H9 (cell line): ENCODE measurements at regions not wholly inside any gene's neighbourhood (a gene's known extent, or its start where the extent isn't known, plus 50 kb on each side); places are given as distances from the start of the nearest gene placed in this dataset.
A peak's percentile ranks its signal among the peaks of the same experiment; 100 is the strongest.

Experiments used
- DNase-seq: peaks from one replicate; pipeline ENCODE4 v3.0.0-alpha.2; 2017
- H2AFZ ChIP-seq: one replicate; pipeline ENCODE4 v1.6.1; 2013; ENCODE audit warnings: mild to moderate bottlenecking, low read length, control low read depth, moderate library complexity
- H2AK5ac ChIP-seq: 2 replicates; pipeline ENCODE4 v1.6.1; 2013; ENCODE audit warnings: low read length, control low read depth, mixed read lengths; ENCODE audit not compliant: insufficient read length
- H2BK120ac ChIP-seq: one replicate; pipeline ENCODE4 v1.6.1; 2013; ENCODE audit warnings: low read depth, mild to moderate bottlenecking, low read length, control low read depth, inconsistent platforms; ENCODE audit not compliant: poor library complexity, severe bottlenecking
- H2BK12ac ChIP-seq: 2 replicates; pipeline ENCODE4 v1.6.1; 2013; ENCODE audit warnings: low read length, control low read depth, mixed read lengths, low read depth; ENCODE audit not compliant: insufficient read length
- H2BK15ac ChIP-seq: 2 replicates; pipeline ENCODE4 v1.6.1; 2013; ENCODE audit warnings: low read depth, low read length, control low read depth
- H2BK20ac ChIP-seq: one replicate; pipeline ENCODE4 v1.6.1; 2013; ENCODE audit warnings: low read depth, mild to moderate bottlenecking, low read length, control low read depth, inconsistent platforms; ENCODE audit not compliant: poor library complexity, severe bottlenecking
- H2BK5ac ChIP-seq: 2 replicates; pipeline ENCODE4 v1.6.1; 2013; ENCODE audit warnings: low read length, control low read depth, mixed read lengths; ENCODE audit not compliant: insufficient read length
- H3K14ac ChIP-seq: 2 replicates; pipeline ENCODE4 v1.6.1; 2013; ENCODE audit warnings: low read length, control low read depth; ENCODE audit not compliant: insufficient read depth
- H3K18ac ChIP-seq: 2 replicates; pipeline ENCODE4 v1.6.1; 2013; ENCODE audit warnings: low read depth, mild to moderate bottlenecking, mixed read lengths, low read length, control low read depth; ENCODE audit not compliant: insufficient read length
- H3K23ac ChIP-seq: 2 replicates; pipeline ENCODE4 v1.6.1; 2013; ENCODE audit warnings: low read length, control low read depth, mixed read lengths, low read depth; ENCODE audit not compliant: insufficient read length
- H3K23me2 ChIP-seq: 2 replicates; pipeline ENCODE4 v1.6.1; 2013; ENCODE audit warnings: low read depth, mild to moderate bottlenecking, mixed read lengths, low read length, control low read depth; ENCODE audit not compliant: insufficient read length, poor library complexity, severe bottlenecking
- H3K27ac ChIP-seq: 2 replicates; pipeline ENCODE4 v1.5.1; 2013; ENCODE audit warnings: low read length, control low read depth, mixed read lengths, low read depth; ENCODE audit not compliant: insufficient read length
- H3K27me3 ChIP-seq: 2 replicates; pipeline ENCODE4 v1.6.1; 2013; ENCODE audit warnings: low read length, control low read depth, inconsistent platforms; ENCODE audit not compliant: insufficient read depth
- H3K4ac ChIP-seq: 2 replicates; pipeline ENCODE4 v1.6.1; 2013; ENCODE audit warnings: low read depth, mild to moderate bottlenecking, control low read depth, inconsistent platforms, low read length, moderate library complexity
- H3K4me1 ChIP-seq: 2 replicates; pipeline ENCODE4 v1.6.1; 2013; ENCODE audit warnings: low read length, control low read depth, inconsistent platforms; ENCODE audit not compliant: insufficient read depth
- H3K4me2 ChIP-seq: 2 replicates; pipeline ENCODE4 v1.6.1; 2013; ENCODE audit warnings: low read length, control low read depth, mixed read lengths; ENCODE audit not compliant: insufficient read length, insufficient read depth
- H3K56ac ChIP-seq: 2 replicates; pipeline ENCODE4 v1.6.1; 2013; ENCODE audit warnings: low read depth, mild to moderate bottlenecking, mixed read lengths, low read length, control low read depth; ENCODE audit not compliant: insufficient read length
- H3K79me1 ChIP-seq: 2 replicates; pipeline ENCODE4 v1.6.1; 2013; ENCODE audit warnings: low read depth, mild to moderate bottlenecking, moderate library complexity, low read length, control low read depth, inconsistent platforms; ENCODE audit not compliant: insufficient read depth, poor library complexity, severe bottlenecking
- H3K79me2 ChIP-seq: 2 replicates; pipeline ENCODE4 v1.6.1; 2013; ENCODE audit warnings: low read length, control low read depth, inconsistent platforms; ENCODE audit not compliant: insufficient read depth
- H3K9ac ChIP-seq: 2 replicates; pipeline ENCODE4 v1.6.1; 2013; ENCODE audit warnings: low read length, control low read depth, mixed read lengths; ENCODE audit not compliant: insufficient read length; ENCODE audit errors: extremely low read depth
- H3K9me3 ChIP-seq: one replicate; pipeline ENCODE4 v1.6.1; 2013; ENCODE audit warnings: low read depth, low read length, inconsistent platforms; ENCODE audit not compliant: control insufficient read depth
- H3T11ph ChIP-seq: one replicate; pipeline ENCODE4 v1.6.1; 2013; ENCODE audit warnings: mild to moderate bottlenecking, low read length, control low read depth, inconsistent platforms
- H4K20me1 ChIP-seq: one replicate; pipeline ENCODE4 v1.6.1; 2013; ENCODE audit not compliant: control insufficient read depth, insufficient read length, insufficient read depth
- H4K5ac ChIP-seq: 2 replicates; pipeline ENCODE4 v1.6.1; 2013; ENCODE audit warnings: low read depth, mild to moderate bottlenecking, mixed read lengths, low read length, control low read depth; ENCODE audit not compliant: insufficient read length
- H4K8ac ChIP-seq: replicated peaks from 2 replicates; pipeline ENCODE4 v1.6.1; 2013; ENCODE audit warnings: low read length, control low read depth, mixed read lengths, low read depth; ENCODE audit not compliant: insufficient read length
- H4K91ac ChIP-seq: 2 replicates; pipeline ENCODE4 v1.6.1; 2013; ENCODE audit warnings: low read depth, mild to moderate bottlenecking, moderate library complexity, mixed read lengths, low read length, control low read depth; ENCODE audit not compliant: insufficient read length
- H3K27ac Mint-ChIP-seq, 3 experiments: 2 replicates in 2 of 3; 3 replicates in 1 of 3; pipeline ENCODE4 v1.8.0; 2020 to 2021; ENCODE audit warnings: mixed read lengths in 3 of 3, mild to moderate bottlenecking in 1 of 3, moderate library complexity in 1 of 3
- H3K27me3 Mint-ChIP-seq: 2 replicates; pipeline ENCODE4 v1.8.0; 2021; ENCODE audit warnings: low read depth, mild to moderate bottlenecking, moderate library complexity, mixed read lengths
- H3K36me3 Mint-ChIP-seq, 3 experiments: 2 replicates in 2 of 3; 3 replicates in 1 of 3; pipeline ENCODE4 v1.8.0; 2020 to 2021; ENCODE audit warnings: low read depth in 3 of 3, mixed read lengths in 3 of 3; ENCODE audit not compliant: insufficient read depth in 1 of 3
- H3K4me1 Mint-ChIP-seq, 2 experiments: 2 replicates each; pipeline ENCODE4 v1.8.0; 2020; ENCODE audit warnings: mixed read lengths in 2 of 2
- H3K4me3 Mint-ChIP-seq, 2 experiments: 2 replicates in 1 of 2; 3 replicates in 1 of 2; pipeline ENCODE4 v1.8.0; 2020 to 2021; ENCODE audit warnings: mild to moderate bottlenecking in 2 of 2, mixed read lengths in 2 of 2, moderate library complexity in 1 of 2
- H3K9me3 Mint-ChIP-seq, 2 experiments: 2 replicates in 1 of 2; 3 replicates in 1 of 2; pipeline ENCODE4 v1.8.0; 2020; ENCODE audit warnings: mild to moderate bottlenecking in 2 of 2, mixed read lengths in 2 of 2, moderate library complexity in 1 of 2
- CTCF ChIP-seq: fragments of 200-600 bp; sonication (generic); conservative IDR thresholded peaks from 3 replicates; pipeline ENCODE4 v1.8.0; 2021; ENCODE audit warnings: antibody characterized with exemption, mild to moderate bottlenecking
- WGBS: extraction: QIAGEN DNeasy Blood & Tissue Kit; methylation state at CpG from one replicate; pipeline ENCODE4 v1.1.7; 2013; ENCODE audit warnings: missing lambda C conversion rate, low lambda C conversion rate, mixed read lengths; ENCODE audit not compliant: insufficient read length; ENCODE audit errors: extremely low coverage; 5-methylcytosine and 5-hydroxymethylcytosine counted together

GRCh38 chr20:60135276-60135675 is 177.1 kb downstream of the CDH26 start:
- no peak overlapping the region for H3T11ph ChIP-seq
- Mint-ChIP-seq H3K4me1 (peaks cover 2 to 4% of the 10 kb centered on the region in 2 experiments; a peak in 1 of 4 replicates), H3K36me3 (no peaks in the 10 kb centered on the region; a peak in 2 of 7 replicates), H3K27ac (0 out of 7 replicates have a peak overlapping the region, but pooled peaks of 1 of the 3 experiments have one; percentile 49), H3K9me3 (no peaks in the 10 kb centered on the region; a peak in 2 of 5 replicates), H3K27me3 (peaks cover 13% of the 10 kb centered on the region), H3K4me3 (no peak overlapping the region)
- no peak overlapping the region for H3K23ac ChIP-seq
- H3K4me1 ChIP-seq = no peaks in the 10 kb centered on the region
- H3K9me3 ChIP-seq = no peaks in the 10 kb centered on the region
- WGBS = no CpG with 5 or more reads among the region's 4 CpGs
- no peak overlapping the region for H4K5ac ChIP-seq
- H3K23me2 ChIP-seq = no peaks in the 10 kb centered on the region
- H3K79me1 ChIP-seq = no peaks in the 10 kb centered on the region
- no peak overlapping the region for H4K91ac ChIP-seq
- H2BK12ac ChIP-seq = no peak overlapping the region
- H2BK120ac ChIP-seq = no peak overlapping the region
- TF ChIP-seq CTCF = no peak
- H3K14ac ChIP-seq = no peak overlapping the region
- H2BK5ac ChIP-seq = no peak overlapping the region
- H2AFZ ChIP-seq = no peak overlapping the region
- no peak overlapping the region for H3K18ac ChIP-seq
- no peak overlapping the region for H2BK15ac ChIP-seq
- no peak overlapping the region for H3K4ac ChIP-seq
- H3K56ac ChIP-seq = no peak overlapping the region
- no peaks in the 10 kb centered on the region for H3K27me3 ChIP-seq
- no peaks in the 10 kb centered on the region for H3K79me2 ChIP-seq
- H3K27ac ChIP-seq = no peak overlapping the region
- H3K4me2 ChIP-seq = no peak overlapping the region
- no peaks in the 10 kb centered on the region for H4K20me1 ChIP-seq
- H2AK5ac ChIP-seq = no peak overlapping the region
- H2BK20ac ChIP-seq = no peak overlapping the region
- no peak overlapping the region for H4K8ac ChIP-seq
- DNase-seq = no peak
- H3K9ac ChIP-seq = no peak overlapping the region
